ENCODE measurements at regions not wholly inside any gene's neighbourhood (a gene's known extent, or its start where the extent isn't known, plus 50 kb on each side); places are given as distances from the start of the nearest gene placed in this dataset.

GRCh38 chr18:42296723-42297122 lies 341.7 kb downstream of the PIK3C3 start:
- TF ChIP-seq POLR2A (IDR thresholded peaks at IDR 0.05): no peak
- no peak for TF ChIP-seq CTCF (IDR thresholded peaks at IDR 0.05)

Data from tibial nerve (tissue), 3 donors.